D721Med (cell line): ENCODE measurements at regions not wholly inside any gene's neighbourhood (a gene's known extent, or its start where the extent isn't known, plus 50 kb on each side); places are given as distances from the start of the nearest gene placed in this dataset.

ENCODE experiments used
- DNase-seq: peaks from one replicate; pipeline ENCODE4 v3.0.0; 2011; ENCODE audit warnings: low spot score; ENCODE audit not compliant: insufficient read length
- FAIRE-seq: peaks from 2 replicates; lab custom pipeline; 2011; peaks lifted over from hg19 to GRCh38; lab: Jason Lieb, UNC
- TF ChIP-seq, protein P1 (sequence below): IDR thresholded peaks from 2 replicates; pipeline ENCODE4 v1.5.1; 2012; ENCODE audit warnings: mild to moderate bottlenecking, control low read depth; ENCODE audit not compliant: insufficient read depth; ENCODE audit errors: missing control alignments

DNA sequence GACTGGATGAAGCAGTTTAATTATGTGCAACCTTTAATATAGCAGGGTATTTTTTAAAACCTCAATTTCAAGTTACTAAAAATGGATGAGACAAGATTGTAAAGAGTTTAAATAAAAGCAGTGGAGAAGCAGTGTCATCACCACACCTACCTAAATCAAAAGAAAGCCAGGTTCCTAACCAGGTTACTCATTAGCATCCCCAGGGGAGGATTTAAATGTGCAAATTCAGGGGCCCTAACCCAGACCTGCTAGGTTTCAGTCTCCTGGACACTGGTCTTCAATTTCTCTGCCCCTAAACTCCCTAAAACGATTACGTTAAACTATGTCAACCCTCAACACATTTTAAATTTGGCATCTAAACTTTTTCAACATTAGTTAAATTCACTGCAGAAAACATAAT lies 116.9 kb upstream of the KLF3 start:
- TF ChIP-seq, protein P1, sequence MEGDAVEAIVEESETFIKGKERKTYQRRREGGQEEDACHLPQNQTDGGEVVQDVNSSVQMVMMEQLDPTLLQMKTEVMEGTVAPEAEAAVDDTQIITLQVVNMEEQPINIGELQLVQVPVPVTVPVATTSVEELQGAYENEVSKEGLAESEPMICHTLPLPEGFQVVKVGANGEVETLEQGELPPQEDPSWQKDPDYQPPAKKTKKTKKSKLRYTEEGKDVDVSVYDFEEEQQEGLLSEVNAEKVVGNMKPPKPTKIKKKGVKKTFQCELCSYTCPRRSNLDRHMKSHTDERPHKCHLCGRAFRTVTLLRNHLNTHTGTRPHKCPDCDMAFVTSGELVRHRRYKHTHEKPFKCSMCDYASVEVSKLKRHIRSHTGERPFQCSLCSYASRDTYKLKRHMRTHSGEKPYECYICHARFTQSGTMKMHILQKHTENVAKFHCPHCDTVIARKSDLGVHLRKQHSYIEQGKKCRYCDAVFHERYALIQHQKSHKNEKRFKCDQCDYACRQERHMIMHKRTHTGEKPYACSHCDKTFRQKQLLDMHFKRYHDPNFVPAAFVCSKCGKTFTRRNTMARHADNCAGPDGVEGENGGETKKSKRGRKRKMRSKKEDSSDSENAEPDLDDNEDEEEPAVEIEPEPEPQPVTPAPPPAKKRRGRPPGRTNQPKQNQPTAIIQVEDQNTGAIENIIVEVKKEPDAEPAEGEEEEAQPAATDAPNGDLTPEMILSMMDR, result no peak
- FAIRE-seq, result no peak
- no peak for DNase-seq

DNA sequence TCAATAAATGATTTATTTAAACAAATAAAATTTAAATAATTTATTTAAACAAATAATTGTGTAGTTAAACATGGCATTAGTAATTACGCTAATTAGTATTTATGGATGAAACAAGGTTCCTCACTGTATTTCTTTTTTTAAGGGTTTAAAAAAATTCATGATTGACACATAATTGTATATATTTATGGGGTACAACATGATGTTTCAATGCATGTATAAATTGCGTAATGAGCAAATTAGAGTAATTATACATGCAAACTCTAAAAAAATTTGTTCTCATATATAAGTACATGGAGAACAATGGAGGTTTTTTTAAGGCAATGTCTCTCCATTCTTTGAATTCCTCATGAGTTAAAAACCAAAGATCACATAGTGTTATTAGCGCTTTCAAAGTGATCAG lies 115.7 kb upstream of the KLF3 start:
- TF ChIP-seq, protein P1, result no peak
- no peak for FAIRE-seq
- DNase-seq, result no peak

DNA sequence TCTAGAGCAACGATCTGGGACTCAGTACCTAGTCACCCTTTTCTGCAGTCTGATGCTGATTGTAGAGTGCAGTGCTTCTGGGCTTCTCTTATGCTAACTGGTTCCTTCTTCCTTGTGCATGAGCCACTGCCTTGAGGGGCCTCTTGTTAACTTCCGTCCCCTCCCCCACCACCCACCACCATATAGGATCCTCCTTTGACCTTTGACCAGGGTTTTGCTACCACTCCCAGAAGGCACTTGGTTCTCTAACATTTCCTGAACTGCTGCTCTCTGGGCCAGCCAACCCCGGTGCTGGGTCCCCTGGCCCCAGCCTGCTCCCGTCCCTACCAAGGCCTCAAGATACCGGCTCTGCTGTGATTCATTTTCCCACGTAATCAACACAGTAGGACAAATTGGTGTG lies 104.6 kb upstream of the KLF3 start:
- TF ChIP-seq, protein P1, result no peak
- FAIRE-seq (no peak), DNase-seq (no peak)

DNA sequence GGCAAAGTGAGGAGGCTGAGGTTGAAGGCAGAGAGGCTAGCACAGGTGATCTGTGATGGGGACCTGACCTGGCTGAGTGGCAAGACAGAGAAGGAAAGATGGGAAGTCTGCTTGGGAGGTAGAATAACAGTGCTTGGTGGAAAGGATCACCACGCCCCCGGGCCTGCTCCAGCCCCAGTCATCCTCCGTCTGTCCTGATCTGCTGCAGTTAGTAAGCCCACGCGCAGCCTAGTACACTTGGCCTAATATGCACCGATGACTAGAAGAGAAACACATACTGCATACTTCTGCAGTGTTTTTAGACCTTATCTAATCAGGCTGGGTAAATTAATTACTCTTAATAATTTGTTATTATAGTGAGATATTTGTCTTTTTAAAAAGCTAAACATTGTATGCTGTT lies 103.7 kb upstream of the KLF3 start:
- TF ChIP-seq, protein P1, result no peak
- no peak for DNase-seq
- no peak for FAIRE-seq

DNA sequence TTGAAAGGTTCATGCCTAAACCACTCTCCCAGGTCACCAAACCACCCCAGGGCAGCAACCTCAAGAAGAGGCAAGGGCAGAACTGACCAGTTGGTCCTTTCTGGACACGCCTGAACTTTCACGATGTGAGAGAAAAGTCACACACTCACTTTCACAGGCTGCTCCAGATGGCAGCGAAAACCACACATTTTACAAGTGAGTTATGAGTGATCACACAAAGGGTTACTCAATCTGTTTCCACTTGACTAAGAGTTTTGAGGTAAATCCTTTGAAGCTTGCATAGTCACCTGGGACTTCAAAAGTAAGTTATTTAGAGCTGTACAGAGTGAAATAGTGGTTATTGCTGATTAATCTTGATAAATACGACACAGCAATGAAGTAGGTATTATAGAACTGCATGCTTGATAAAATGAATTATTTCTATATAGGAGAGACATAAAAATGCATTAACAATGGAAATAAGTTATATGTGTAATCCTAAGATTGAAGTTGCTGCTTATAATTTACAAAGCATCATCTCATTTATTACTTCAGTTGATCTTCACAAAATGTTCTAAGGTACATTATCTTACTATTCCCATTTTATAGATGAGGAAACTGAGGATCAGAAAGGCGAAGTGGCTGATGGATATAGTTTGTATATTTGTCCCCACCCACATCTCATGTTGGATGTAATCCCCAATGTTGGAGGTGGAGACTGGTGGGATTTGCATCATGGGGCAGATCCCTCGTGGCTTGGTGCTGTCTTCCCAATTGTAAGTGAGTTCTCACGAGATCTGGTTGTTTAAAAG lies 103.0 kb upstream of the KLF3 start:
- no peak for DNase-seq
- TF ChIP-seq, protein P1, result no peak
- FAIRE-seq, result no peak

DNA sequence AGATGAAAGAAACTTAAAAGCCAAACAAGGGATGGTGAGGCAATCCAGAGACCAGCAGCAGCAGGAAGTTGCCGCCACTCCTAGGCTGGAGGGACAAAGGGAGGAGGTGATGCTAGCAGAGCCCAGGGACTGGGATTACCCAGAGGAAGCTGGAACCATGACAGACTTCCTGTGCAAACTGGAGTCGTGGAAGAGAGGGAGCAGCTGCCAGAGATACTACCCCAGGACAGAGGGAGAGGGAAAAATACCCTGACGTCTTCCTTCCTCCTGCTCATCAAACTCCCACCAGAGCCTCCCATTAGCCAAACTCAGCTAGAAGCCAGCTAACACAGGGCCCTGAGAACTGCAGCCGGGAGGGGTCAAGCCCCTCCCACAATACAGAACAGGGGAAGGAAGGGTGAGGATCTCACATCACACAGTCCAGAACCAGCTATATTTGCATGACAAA lies 101.2 kb upstream of the KLF3 start:
- FAIRE-seq, result no peak
- DNase-seq, result no peak
- TF ChIP-seq, protein P1, result no peak
